AG20443 (cell line): ENCODE measurements at regions not wholly inside any gene's neighbourhood (a gene's known extent, or its start where the extent isn't known, plus 50 kb on each side); places are given as distances from the start of the nearest gene placed in this dataset.

Experiments used
- DNase-seq: peaks from one replicate; pipeline ENCODE4 v3.0.0; 2012; ENCODE audit warnings: low spot score, mixed read lengths

DNA sequence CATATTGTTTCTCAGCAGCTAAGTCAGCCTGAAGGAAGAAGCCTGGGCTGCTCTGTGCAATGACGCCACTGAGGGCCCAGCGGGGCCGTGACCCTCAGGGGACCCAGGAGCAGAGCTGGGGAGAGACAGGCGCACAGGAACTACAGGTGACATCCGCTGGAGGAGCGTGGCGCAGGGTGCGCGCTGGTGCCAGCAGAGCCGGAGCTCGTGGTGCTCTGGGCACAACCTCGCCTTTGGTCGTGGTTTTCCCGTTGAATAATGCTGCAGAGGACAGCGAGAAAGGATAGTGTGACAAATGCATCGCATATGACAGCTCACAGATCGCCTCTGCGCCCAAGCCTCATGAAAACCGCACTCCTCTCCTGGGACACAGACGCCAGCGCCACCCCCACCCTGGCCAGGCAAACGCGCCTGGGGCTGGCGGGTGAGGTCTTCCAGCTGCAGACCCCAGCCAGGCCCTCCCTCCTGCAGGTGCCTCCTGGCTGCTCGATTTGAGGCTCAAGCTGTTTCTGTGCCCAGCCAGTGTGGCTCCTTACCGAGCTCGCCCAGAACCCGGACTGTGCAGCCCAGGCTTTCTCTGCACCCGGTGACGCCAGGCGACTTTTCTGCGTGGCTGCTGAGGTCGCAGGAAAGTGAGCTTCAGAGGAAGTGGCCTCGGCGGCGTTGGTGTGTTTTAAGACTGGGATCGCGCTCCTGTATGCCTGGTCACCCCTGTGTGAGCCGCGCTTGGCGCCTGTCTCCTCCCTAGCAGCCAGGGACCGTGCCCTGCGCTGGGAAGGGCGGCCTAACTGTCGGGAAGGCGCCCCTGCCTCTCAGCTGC lies 583.1 kb upstream of the HS6ST1 start:
- no peak for DNase-seq

DNA sequence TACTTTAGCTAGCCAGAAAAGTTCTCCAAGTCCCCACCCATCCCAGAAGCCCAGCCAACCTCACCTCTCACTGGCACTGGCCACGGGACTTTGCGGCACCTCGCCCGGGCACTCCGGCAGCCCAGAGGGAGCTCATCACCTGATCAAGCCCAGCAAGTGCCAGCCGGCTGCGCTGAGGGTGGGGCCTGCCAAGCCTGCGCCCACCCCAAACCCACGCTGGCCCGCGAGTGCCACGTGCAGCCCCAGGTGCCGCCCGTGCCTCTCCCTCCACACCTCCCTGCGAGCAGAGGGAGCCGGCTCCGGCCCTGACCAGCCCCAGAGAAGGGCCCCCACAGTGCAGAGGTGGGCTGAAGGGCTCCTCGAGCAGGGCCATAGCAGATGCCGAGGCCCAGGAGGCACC lies 585.0 kb upstream of the HS6ST1 start:
- DNase-seq: no peak

DNA sequence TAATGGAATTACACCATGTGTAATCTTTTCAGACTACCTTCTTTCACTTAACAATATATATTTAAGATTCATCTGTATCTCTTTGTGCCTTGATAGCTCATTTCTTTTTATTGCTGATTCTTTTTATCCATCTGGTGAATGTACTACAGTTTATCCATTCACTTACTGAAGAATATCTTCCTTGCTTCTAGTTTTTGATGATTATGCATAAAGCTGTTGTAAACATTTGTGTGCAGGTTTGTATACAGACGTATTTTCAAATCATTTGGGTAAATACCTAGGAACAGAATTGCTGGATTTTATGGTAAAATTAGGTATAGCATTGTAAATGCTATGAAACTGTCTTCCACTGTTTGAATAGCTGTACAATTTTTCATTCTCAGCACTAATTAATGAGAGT lies 592.6 kb upstream of the HS6ST1 start:
- no peak for DNase-seq

- no peak for DNase-seq
These were observed 595.7 kb upstream of the HS6ST1 start for GRCh38 chr2:128914320-128914719.

GRCh38 chr2:128921751-128922150 lies 603.1 kb upstream of the HS6ST1 start:
- no peak for DNase-seq

DNA sequence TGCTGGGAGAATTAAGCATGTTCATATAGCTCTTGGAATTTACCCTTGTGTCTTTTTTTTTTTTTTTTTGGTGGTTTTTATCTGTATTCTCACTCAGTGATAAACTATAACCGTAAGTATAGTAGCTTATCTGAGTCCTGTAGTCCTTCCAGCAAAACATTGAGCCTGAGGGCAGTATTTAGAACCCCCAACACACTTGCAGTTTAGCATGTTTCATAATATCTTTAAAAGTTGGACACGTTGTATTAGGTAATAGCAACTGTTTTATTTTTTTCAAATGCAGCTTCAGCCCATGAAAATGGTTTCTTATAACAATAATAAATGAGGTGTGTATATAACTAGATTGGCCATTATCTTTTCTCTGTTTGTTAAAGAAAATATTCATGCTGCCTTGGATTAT lies 603.5 kb upstream of the HS6ST1 start:
- DNase-seq: no peak

DNA sequence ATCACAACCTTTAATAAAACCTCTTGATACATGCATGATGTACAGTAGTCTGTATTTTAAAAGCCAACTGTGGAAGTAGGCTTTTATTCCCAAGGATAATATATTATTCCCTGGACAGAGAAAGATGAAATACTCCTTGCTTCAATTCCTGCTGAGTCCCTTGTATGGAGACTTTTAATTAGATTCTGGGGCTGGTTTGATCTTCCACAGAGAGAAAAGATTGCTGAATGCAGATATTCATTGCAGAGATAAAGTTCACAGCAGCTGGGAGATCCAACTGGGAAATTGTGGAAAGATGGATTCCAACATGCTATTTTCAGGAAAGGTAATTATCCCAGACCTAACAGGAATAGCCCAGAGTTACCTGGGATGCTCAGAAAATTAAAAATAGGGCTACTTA lies 607.0 kb upstream of the HS6ST1 start:
- no peak for DNase-seq

DNA sequence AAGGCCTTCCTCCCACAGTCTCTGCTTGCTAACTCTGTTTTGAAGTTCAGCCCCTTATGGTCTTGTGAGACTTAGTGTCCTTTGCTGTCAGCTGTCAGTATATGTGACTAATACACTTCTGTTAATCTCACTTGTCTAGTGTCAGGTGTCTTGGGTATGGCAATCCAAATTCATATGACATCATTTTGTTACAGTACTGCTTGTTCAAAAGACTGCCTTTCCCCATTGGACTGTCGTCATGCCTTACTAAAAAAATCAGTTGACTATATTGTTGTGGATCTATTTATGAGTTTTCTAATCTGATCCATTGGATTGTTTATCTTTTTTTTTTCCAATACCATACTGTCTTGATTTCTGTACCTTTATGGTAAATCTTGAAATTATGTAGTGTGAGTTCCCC lies 611.4 kb upstream of the HS6ST1 start:
- no peak for DNase-seq

DNA sequence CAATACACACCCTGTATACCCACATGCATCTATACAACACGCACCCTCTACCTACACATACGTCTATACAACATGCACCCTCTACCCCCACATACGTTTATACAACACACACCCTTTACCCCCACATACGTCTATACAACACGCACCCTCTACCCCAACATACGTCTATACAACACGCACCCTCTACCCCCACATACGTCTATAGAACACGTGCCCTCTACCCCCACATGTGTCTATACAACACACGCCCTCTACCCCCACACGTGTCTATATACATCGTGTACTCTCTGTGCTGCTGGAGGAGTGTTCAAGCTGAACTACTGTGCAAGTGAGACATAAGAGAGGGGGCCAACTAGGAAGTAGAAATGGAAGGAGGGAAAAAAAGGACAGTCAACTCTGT lies 621.7 kb upstream of the HS6ST1 start:
- DNase-seq: no peak

- DNase-seq: no peak
These were observed 623.1 kb upstream of the HS6ST1 start for GRCh38 chr2:128941751-128942150.

GRCh38 chr2:128949360-128949759 lies 630.7 kb upstream of the HS6ST1 start:
- no peak for DNase-seq

GRCh38 chr2:128950758-128951157 lies 632.1 kb upstream of the HS6ST1 start:
- DNase-seq: no peak

DNA sequence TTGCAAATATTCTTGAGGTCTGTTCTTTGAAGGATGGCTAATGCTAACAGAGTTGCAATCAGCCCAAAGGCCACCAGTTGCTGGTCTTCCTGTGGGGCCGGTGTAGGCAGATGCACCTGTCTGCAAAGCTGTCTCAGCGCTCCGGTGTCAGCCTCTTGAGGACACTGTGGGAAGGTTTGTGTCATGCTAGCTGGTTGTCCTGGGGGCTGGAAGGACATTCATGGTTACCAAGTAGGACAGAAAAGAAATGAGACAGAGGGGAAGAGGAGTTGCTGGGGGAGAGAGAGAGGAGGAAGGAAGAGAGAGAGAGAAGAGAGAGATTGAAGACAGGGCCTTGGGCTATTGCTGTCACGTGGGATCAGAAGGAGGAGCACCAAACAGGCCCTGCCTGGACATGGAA lies 639.6 kb upstream of the HS6ST1 start:
- no peak for DNase-seq

GRCh38 chr2:128967646-128968045 lies 649.0 kb upstream of the HS6ST1 start:
- no peak for DNase-seq

- no peak for DNase-seq
These were observed 650.7 kb upstream of the HS6ST1 start for GRCh38 chr2:128969374-128969773.

DNA sequence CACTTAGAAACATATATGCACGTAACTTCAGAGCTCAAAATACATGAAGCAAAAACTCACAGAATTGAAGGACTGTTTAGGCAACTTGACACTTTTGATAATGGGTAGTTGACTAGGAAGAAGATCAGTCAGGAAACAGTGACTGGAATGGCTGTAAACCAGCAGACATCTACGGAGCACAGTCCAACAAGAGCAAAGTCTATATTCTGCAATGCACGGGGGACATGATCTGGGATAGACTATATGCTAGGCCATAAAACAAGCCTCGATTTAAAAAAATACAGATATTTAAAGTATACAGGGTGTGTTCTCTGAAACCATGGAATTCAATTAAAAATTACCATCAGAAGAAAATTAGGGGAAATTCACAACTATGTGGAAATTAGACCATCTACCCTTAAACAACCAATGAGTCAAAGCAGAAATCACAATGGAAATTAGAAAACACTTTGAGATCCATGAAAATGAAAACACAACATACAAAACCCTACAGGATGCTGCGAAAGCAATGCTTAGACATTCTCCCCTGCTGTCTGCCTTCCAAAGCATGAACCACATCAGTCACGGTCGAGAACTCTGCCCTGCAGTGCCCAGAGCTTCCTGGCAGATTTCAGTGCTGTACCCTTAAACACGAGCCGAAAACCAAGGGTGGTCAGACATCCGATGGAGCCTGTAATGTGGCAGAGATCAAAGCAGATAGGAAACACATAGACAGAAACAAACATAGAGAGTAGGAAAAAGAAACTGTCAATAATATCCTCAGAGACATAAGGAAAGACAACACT lies 651.9 kb upstream of the HS6ST1 start:
- DNase-seq: no peak

DNA sequence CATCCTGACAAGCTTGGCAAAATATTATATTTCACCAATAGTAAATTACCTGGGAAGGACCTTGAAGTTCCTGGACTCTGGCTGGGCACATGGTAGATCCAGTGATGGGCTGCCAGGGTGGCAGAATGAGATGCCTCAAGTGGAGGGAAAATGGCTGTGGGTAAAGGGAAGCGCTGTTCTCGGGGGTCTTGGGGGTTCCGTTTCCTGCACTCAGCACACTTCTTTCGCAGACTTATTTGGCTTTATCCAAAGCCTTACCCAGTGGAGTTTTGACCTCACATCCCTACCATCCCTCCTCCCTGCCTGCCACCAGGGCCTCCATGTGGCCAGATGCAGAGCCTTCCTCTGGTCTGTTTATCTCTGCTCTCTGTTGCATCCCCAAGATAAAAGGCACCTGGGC lies 654.9 kb upstream of the HS6ST1 start:
- no peak for DNase-seq

- no peak for DNase-seq
These were observed 659.5 kb upstream of the HS6ST1 start for GRCh38 chr2:128978212-128978611.

GRCh38 chr2:128979182-128979581 lies 660.5 kb upstream of the HS6ST1 start:
- no peak for DNase-seq

DNA sequence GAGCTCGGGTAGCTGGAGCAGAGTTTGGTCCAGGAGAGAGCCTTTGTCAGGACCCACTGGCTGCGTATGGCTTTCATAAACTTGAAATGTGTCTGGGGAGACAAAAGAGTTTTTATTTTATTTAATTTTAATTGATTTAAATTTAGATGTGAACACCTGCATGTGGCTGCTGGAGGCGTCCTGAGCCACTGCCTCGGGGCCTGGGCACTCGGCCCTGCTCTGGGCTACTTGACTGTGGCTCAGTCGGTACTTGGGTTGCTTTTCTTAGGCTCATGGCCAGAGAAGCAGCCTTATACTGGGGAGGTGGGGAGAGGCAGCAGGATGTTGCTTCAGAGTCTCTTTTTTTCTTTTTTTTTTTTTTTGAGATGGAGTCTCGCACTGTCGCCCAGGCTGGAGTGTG lies 661.8 kb upstream of the HS6ST1 start:
- DNase-seq: no peak

DNA sequence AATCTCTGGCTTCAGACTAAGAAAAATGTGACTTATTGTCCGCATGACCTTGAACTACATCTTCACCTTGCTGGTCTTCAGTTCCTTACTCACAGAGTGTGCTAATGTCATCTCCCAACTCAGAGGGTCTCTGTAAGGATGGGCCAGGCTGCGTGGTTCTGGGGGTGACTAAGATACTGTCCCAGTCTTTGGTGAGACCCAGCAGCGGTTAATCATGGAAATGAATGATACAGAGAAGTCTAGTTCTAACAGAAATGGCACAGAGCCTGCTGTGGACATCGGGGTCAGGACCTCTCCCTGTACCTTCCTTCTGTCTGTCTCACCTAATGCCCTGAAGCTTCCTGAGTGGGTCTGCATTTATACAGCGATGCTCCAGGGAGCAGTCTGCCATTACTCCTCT lies 662.7 kb upstream of the HS6ST1 start:
- no peak for DNase-seq

- DNase-seq: no peak
These were observed 663.3 kb upstream of the HS6ST1 start for GRCh38 chr2:128982001-128982400.

GRCh38 chr2:128982670-128983069 lies 664.0 kb upstream of the HS6ST1 start:
- no peak for DNase-seq

DNA sequence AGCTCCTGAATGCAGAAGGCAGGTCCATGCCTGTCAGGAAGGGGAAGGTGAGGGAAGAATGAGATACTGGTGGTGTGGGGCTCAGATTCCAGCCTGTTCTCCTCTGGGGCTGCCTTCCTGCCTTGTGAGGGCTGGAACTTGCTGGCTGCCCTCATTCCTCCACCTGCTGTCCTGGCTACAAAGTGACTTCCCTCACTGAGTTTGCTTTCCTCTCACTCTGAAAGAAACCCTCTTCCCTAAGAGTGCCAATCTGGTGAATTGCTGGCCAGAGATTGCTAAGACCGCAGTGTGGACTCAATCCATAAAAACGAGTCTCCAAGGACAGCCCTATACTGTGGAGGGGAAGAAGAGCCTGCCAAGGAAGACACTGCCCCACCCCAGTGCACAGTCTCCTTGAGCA lies 664.4 kb upstream of the HS6ST1 start:
- DNase-seq: no peak
